ENCODE measurements at regions not wholly inside any gene's neighbourhood (a gene's known extent, or its start where the extent isn't known, plus 50 kb on each side); places are given as distances from the start of the nearest gene placed in this dataset.

- TF ChIP-seq ZNF780A (CRISPR knock-in tag; IDR thresholded peaks at IDR 0.05) (no peak), TRIM22 (IDR thresholded peaks at IDR 0.05) (no peak), MLX (CRISPR knock-in tag; IDR thresholded peaks at IDR 0.05) (no peak), GMEB1 (CRISPR knock-in tag; IDR thresholded peaks at IDR 0.05; ENCODE audit: borderline replicate concordance) (no peak)
Observed at GRCh38 chr9:31597977-31598376, 786.5 kb upstream of the ACO1 start (continued).

GRCh38 chr9:31601666-31602065, 782.8 kb upstream of the ACO1 start:
- Histone ChIP-seq H2AFZ (ENCODE audit: low read length) (no peak overlapping the region), H4K20me1 (ENCODE audit: insufficient read depth, low read length) (no peaks in the 10 kb centered on the region), H3K79me2 (ENCODE audit: insufficient read depth, low read length) (no peaks in the 10 kb centered on the region), H3K9ac (ENCODE audit: insufficient read depth, low read depth, low read length) (no peak overlapping the region), H3K4me2 (ENCODE audit: low read depth, low read length) (no peak overlapping the region), H3K27ac (ENCODE audit: extremely low read length, insufficient read depth, low read length) (no peak overlapping the region), H3K27me3 (ENCODE audit: control insufficient read depth in 1 of 2, insufficient read depth in 2 of 2, low read length in 2 of 2) (no peaks in the 10 kb centered on the region), H3K9me3 (ENCODE audit: low read length) (no peaks in the 10 kb centered on the region), H3K4me1 (ENCODE audit: insufficient read depth, low read length) (no peaks in the 10 kb centered on the region), H3K4me3 (replicated peaks in 1 of 3; ENCODE audit: insufficient read depth in 1 of 3, low read depth in 2 of 3, low read length in 3 of 3) (no peak overlapping the region), H3K36me3 (replicated peaks in 1 of 2; ENCODE audit: control insufficient read depth in 1 of 2, insufficient read depth in 2 of 2, low read length in 2 of 2) (no peaks in the 10 kb centered on the region)
- FAIRE-seq = no peak
- ChIA-PET CTCF (ENCODE audit: low intra/inter-chr PET ratio, low total read pairs) (no interaction called here), POLR2A (no interaction called here)
- no peak for DNase-seq (ENCODE audit: low spot score)
- BruUV-seq (replicated peaks) = no TSS peak
- in situ Hi-C loops (cut with HindIII; ENCODE audit: extremely low pct_ligation_motif_present, low pct_unique_long_range_greater_than_20kb) = no loop called here
- intact Hi-C loops (cut with micrococcal nuclease; ENCODE audit: unreplicated experiment) = no loop called here
- ATAC-seq = no peak
- TF ChIP-seq NCOA1 (CRISPR knock-in tag; IDR thresholded peaks at IDR 0.05) = no peak
- TF ChIP-seq ZNF10 (CRISPR knock-in tag; IDR thresholded peaks at IDR 0.05; ENCODE audit: borderline replicate concordance, low read depth) = no peak
- no peak for TF ChIP-seq ZHX1 (CRISPR knock-in tag; IDR thresholded peaks at IDR 0.05; ENCODE audit: low read depth)
- TF ChIP-seq HNF1B (CRISPR knock-in tag; IDR thresholded peaks at IDR 0.05) = no peak
- no peak for TF ChIP-seq ZNF607 (CRISPR knock-in tag; IDR thresholded peaks at IDR 0.05; ENCODE audit: borderline replicate concordance)
- TF ChIP-seq PREB (CRISPR knock-in tag; IDR thresholded peaks at IDR 0.05) = no peak
- TF ChIP-seq YEATS4 (CRISPR knock-in tag; IDR thresholded peaks at IDR 0.05; ENCODE audit: borderline replicate concordance) = no peak
- TF ChIP-seq NFATC3 (CRISPR knock-in tag; IDR thresholded peaks at IDR 0.05) = no peak
- no peak for TF ChIP-seq RAD21 (CRISPR knock-in tag; IDR thresholded peaks at IDR 0.05)
- no peak for TF ChIP-seq ZFP90 (CRISPR knock-in tag; IDR thresholded peaks at IDR 0.05; ENCODE audit: borderline replicate concordance)
- no peak for TF ChIP-seq ZBTB3 (CRISPR knock-in tag; IDR thresholded peaks at IDR 0.05; ENCODE audit: borderline replicate concordance, low read depth)
